Esophagus muscularis mucosa (tissue), 4 donors: ENCODE measurements at regions not wholly inside any gene's neighbourhood (a gene's known extent, or its start where the extent isn't known, plus 50 kb on each side); places are given as distances from the start of the nearest gene placed in this dataset.

Experiments used
- DNase-seq: peaks from one replicate; pipeline ENCODE4 v3.0.0-alpha.2; 2017; ENCODE audit errors: extremely low spot score
- H3K27ac ChIP-seq, 4 donors: fragments of 200-600 bp; sonication (generic); replicated peaks in 1 of 4; 1 replicate in 3 of 4; 2 replicates in 1 of 4; pipeline ENCODE4 v1.5.1; 2016 to 2019; ENCODE audit warnings: mild to moderate bottlenecking in 1 of 4
- H3K27me3 ChIP-seq, 4 donors: fragments of 200-600 bp; sonication (generic); one replicate each; pipeline versions ENCODE4 v1.5.1 to v1.6.0; 2016 to 2019
- H3K36me3 ChIP-seq, 4 donors: fragments of 200-600 bp; sonication (generic); one replicate each; pipeline ENCODE4 v1.5.1; 2016 to 2019
- H3K4me1 ChIP-seq, 4 donors: fragments of 200-600 bp; sonication (generic); one replicate each; pipeline ENCODE4 v1.5.1; 2016 to 2019
- H3K4me3 ChIP-seq, 4 donors: fragments of 200-600 bp; sonication (generic); 1 replicate in 2 of 4; 2 replicates in 2 of 4; pipeline ENCODE4 v1.5.1; 2016 to 2019; ENCODE audit warnings: mild to moderate bottlenecking in 4 of 4, moderate library complexity in 1 of 4
- H3K9me3 ChIP-seq, 4 donors: fragments of 200-600 bp; sonication (generic); 1 replicate in 3 of 4; 2 replicates in 1 of 4; pipeline ENCODE4 v1.5.1; 2016 to 2019
- CTCF ChIP-seq, 3 experiments: fragments of 200-600 bp in 2 of 3; fragments of 450-650 bp in 1 of 3; sonication (generic) in 2 of 3; IDR thresholded peaks; one replicate each; pipeline ENCODE4 v1.5.1; 2017 to 2019; ENCODE audit warnings: antibody characterized with exemption in 3 of 3, mild to moderate bottlenecking in 2 of 3, moderate library complexity in 1 of 3
- EP300 ChIP-seq: sonication (generic); formaldehyde crosslinking; IDR thresholded peaks from one replicate; pipeline ENCODE4 v1.6.1; 2017; ENCODE audit warnings: antibody characterized with exemption
- POLR2A ChIP-seq: fragments of 450-650 bp; IDR thresholded peaks from one replicate; pipeline ENCODE4 v1.6.1; 2017; ENCODE audit warnings: antibody characterized with exemption, moderate library complexity, mild to moderate bottlenecking, low read depth
- POLR2AphosphoS5 ChIP-seq, 2 donors: sonication (generic); formaldehyde crosslinking; IDR thresholded peaks; one replicate each; pipeline ENCODE4 v1.6.1; 2017; ENCODE audit warnings: antibody characterized with exemption in 2 of 2
- WGBS: methylation state at CpG from one replicate; pipeline ENCODE4 v1.1.5; 2018; 5-methylcytosine and 5-hydroxymethylcytosine counted together
- intact Hi-C: fragments of 100-400 bp; cut with DNase I; formaldehyde crosslinking; loops from one replicate; pipeline ENCODE4 v1.15.1; 2023

DNA sequence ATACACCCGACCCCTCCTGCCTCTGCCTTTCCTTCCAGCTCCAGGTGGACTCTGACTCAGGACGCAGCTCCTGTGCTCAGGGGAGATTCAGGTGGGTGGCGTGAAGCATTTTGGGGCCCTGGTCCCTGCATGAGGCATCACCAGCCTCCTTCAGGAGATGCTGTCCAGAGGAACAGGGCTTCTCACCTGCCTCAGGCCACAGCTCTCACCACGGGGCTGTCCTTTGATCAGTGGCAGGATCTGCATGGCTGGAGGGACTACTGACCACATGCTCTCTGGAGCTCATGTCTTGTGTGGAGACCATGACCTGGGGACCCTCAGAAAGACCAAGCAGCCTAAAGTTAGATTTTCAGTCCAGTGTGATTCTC, 58.8 kb downstream of the GGTLC2 start:
- no peaks in the 10 kb centered on the region for H3K9me3 ChIP-seq
- intact Hi-C loops: no loop called here
- 95% methylated on average over 2 of the region's 4 CpGs for WGBS
- no peaks in the 10 kb centered on the region for H3K27me3 ChIP-seq
- H3K4me1 ChIP-seq: no peaks in the 10 kb centered on the region
- H3K27ac ChIP-seq: no peak overlapping the region
- no peak overlapping the region for H3K4me3 ChIP-seq
- H3K36me3 ChIP-seq: no peaks in the 10 kb centered on the region
- TF ChIP-seq POLR2AphosphoS5 (IDR thresholded peaks at IDR 0.05): no peak
- no peak for TF ChIP-seq CTCF (IDR thresholded peaks at IDR 0.05)
- no peak for TF ChIP-seq POLR2A
- TF ChIP-seq EP300: no peak
- no peak for DNase-seq

GRCh38 chr22:22703715-22704114, 59.3 kb downstream of the GGTLC2 start:
- Histone ChIP-seq H3K9me3 (no peaks in the 10 kb centered on the region), H3K27me3 (no peaks in the 10 kb centered on the region), H3K4me1 (no peaks in the 10 kb centered on the region), H3K4me3 (no peak overlapping the region), H3K27ac (no peak overlapping the region), H3K36me3 (no peaks in the 10 kb centered on the region)
- 65% methylated on average over 4 of the region's 5 CpGs for whole genome bisulfite sequencing
- TF ChIP-seq POLR2A: no peak
- TF ChIP-seq POLR2AphosphoS5 (IDR thresholded peaks at IDR 0.05): no peak
- TF ChIP-seq EP300: no peak
- no peak for TF ChIP-seq CTCF (IDR thresholded peaks at IDR 0.05)
- no peak for DNase-seq
- intact Hi-C loops: no loop called here

DNA sequence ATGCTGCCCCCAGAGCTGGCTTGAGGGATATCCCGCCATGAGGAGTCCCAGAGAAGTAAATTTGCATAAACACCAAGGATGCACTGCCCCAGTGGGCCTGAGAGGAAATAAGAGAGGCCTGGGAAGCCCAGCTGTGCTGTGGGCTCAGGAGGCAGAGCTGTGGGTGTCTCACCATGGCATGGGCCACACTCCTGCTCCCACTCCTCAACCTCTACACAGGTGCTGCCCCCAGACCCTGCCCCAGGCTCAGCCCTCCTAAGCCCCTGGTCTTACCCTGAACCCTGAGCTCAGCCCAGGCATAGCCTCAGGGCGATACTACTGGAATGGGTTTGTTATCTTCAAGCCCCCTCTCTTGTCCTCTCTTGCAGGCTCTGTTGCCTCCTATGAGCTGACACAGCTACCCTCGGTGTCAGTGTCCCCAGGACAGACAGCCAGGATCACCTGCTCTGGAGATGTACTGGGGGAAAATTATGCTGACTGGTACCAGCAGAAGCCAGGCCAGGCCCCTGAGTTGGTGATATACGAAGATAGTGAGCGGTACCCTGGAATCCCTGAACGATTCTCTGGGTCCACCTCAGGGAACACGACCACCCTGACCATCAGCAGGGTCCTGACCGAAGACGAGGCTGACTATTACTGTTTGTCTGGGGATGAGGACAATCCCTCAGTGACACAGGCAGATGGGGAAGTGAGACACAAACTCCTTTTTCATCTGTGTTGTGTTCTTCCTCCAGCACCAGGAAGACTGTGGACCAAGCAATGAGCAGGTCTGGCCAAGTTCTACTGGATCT, 59.9 kb downstream of the GGTLC2 start:
- TF ChIP-seq CTCF (IDR thresholded peaks at IDR 0.05) (no peak), EP300 (no peak), POLR2A (no peak), POLR2AphosphoS5 (IDR thresholded peaks at IDR 0.05) (no peak)
- intact Hi-C loops: no loop called here
- H3K4me1 ChIP-seq: no peaks in the 10 kb centered on the region
- H3K36me3 ChIP-seq: no peaks in the 10 kb centered on the region
- H3K27me3 ChIP-seq: no peaks in the 10 kb centered on the region
- H3K4me3 ChIP-seq: no peak overlapping the region
- DNase-seq: no peak
- H3K27ac ChIP-seq: no peak overlapping the region
- 95% methylated on average over 8 of the region's 9 CpGs for WGBS
- no peaks in the 10 kb centered on the region for H3K9me3 ChIP-seq

DNA sequence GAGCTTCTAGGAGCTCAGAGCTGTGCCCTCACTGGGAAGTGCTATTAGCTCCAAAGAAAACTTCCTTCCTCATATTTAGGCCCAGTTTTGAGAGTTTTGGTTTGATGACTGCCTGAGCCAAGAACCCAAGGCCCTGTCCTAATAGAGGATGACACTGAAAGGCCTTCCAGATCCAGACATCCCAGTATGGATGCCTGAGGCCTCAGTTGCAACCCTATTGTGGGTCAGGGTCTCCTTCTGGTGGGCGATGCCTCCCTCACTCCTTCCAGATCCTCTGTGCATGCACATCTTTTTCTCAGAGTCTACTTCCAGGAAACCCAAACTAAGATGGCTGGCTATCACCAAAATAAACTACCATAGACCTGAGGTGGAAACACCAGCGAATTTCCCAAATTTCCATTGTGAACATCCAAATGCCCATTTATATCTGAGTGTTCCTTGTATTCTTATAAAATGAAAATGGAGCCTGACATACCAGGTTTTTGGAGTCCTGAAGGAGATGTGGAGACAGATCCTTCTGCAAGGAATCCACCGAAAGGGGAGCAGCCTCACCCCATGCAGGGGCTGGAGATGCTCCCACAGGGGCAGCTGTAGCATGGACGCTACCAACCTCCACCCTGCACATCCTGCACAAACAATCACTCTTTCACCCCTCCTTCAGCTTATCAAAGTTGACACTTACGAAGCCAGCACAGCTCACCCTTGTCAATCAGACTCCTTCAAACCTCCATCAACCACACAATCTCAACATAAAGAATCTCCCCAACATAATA, 61.1 kb downstream of the GGTLC2 start:
- no peak for DNase-seq
- Histone ChIP-seq H3K36me3 (no peaks in the 10 kb centered on the region), H3K27me3 (peaks cover 0 to 7% (median 0%) of the 10 kb centered on the region in 4 donors), H3K4me3 (no peak overlapping the region), H3K27ac (no peak overlapping the region), H3K9me3 (no peaks in the 10 kb centered on the region), H3K4me1 (no peaks in the 10 kb centered on the region)
- TF ChIP-seq CTCF (IDR thresholded peaks at IDR 0.05): no peak
- TF ChIP-seq EP300: no peak
- no peak for TF ChIP-seq POLR2AphosphoS5 (IDR thresholded peaks at IDR 0.05)
- TF ChIP-seq POLR2A: no peak
- 90% methylated on average over 5 of the region's 5 CpGs for WGBS
- intact Hi-C loops: no loop called here
